ENCODE measurements at regions not wholly inside any gene's neighbourhood (a gene's known extent, or its start where the extent isn't known, plus 50 kb on each side); places are given as distances from the start of the nearest gene placed in this dataset.

DNA sequence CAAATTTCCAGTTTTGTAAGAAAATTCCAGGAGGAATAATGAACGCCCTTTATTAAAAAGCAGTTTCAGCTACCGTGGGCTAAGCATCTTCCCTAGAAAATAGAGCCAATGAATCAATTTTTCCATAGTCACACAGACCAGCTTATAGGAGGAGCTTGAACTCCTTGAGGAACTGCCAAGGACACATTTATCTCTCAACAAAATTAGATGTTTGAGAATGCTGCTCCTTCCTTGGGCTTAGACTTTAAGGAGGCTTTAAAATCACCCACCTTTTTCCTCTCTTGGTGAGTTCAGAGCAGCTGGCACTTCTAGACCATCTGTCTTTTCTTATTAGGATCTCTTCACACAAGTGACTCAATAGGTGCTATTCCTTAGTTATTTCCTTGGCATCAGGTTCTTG lies 588.0 kb downstream of the SQOR start:
- TF ChIP-seq MYC (IDR thresholded peaks at IDR 0.05; ENCODE audit: low read depth, low read length), result no peak
- no peak for TF ChIP-seq POLR2A (IDR thresholded peaks at IDR 0.05; ENCODE audit: extremely low read depth, insufficient read length)
- TF ChIP-seq, protein P1, sequence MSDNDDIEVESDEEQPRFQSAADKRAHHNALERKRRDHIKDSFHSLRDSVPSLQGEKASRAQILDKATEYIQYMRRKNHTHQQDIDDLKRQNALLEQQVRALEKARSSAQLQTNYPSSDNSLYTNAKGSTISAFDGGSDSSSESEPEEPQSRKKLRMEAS (IDR thresholded peaks at IDR 0.05; ENCODE audit: low read depth, low read length), result no peak
- TF ChIP-seq, protein P2, sequence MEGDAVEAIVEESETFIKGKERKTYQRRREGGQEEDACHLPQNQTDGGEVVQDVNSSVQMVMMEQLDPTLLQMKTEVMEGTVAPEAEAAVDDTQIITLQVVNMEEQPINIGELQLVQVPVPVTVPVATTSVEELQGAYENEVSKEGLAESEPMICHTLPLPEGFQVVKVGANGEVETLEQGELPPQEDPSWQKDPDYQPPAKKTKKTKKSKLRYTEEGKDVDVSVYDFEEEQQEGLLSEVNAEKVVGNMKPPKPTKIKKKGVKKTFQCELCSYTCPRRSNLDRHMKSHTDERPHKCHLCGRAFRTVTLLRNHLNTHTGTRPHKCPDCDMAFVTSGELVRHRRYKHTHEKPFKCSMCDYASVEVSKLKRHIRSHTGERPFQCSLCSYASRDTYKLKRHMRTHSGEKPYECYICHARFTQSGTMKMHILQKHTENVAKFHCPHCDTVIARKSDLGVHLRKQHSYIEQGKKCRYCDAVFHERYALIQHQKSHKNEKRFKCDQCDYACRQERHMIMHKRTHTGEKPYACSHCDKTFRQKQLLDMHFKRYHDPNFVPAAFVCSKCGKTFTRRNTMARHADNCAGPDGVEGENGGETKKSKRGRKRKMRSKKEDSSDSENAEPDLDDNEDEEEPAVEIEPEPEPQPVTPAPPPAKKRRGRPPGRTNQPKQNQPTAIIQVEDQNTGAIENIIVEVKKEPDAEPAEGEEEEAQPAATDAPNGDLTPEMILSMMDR (IDR thresholded peaks at IDR 0.05; ENCODE audit: low read depth, low read length), result no peak
- DNase-seq (ENCODE audit: low read depth), result no peak
- H3K4me3 ChIP-seq (ENCODE audit: low read depth, low read length), result no peak overlapping the region

DNA sequence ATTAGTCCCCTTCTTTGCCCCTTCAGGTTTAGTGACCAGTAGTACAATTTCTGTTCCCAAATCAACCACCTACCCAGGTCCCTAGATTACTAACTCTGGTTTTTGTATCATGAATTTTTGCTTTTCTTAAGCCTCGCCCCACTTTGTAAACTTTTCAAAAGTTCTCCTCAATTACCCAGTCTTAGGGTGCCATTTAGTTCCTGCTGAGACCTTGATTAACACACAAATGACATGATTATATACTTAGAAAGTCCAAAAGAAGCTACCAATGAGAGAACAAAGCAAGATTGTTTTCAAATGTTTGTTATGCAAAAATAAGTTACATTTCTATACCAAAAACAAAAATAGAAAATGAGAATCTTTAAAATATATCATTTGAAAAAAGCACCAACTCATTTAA lies 594.4 kb downstream of the SQOR start:
- DNase-seq (ENCODE audit: low read depth), result no peak
- no peak overlapping the region for H3K4me3 ChIP-seq (ENCODE audit: low read depth, low read length)
- no peak for TF ChIP-seq MYC (IDR thresholded peaks at IDR 0.05; ENCODE audit: low read depth, low read length)
- TF ChIP-seq, protein P2 (IDR thresholded peaks at IDR 0.05; ENCODE audit: low read depth, low read length), result no peak
- TF ChIP-seq, protein P1 (IDR thresholded peaks at IDR 0.05; ENCODE audit: low read depth, low read length), result no peak
- TF ChIP-seq POLR2A (IDR thresholded peaks at IDR 0.05; ENCODE audit: extremely low read depth, insufficient read length), result no peak

DNA sequence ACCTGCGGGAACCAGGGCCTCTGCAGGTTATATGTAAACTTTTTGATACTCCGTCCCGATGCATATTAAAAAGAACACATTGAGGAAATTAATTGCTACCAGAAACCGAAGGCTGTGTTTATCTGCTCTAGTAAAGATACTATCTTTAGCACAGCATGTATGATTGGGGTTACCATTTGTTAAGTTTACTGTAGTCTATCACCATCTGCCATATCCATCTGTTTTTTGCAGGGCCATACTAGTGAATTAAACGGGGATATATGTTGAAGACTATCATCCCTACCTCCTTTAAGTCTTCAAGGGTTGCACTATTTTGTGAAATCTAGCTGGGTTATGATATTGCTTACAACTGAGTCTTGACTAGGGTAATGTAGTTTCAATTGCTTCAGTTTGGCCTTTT lies 597.0 kb downstream of the SQOR start:
- TF ChIP-seq MYC (IDR thresholded peaks at IDR 0.05; ENCODE audit: low read depth, low read length) (no peak), POLR2A (IDR thresholded peaks at IDR 0.05; ENCODE audit: extremely low read depth, insufficient read length) (no peak)
- TF ChIP-seq, protein P2 (IDR thresholded peaks at IDR 0.05; ENCODE audit: low read depth, low read length), result no peak
- TF ChIP-seq, protein P1 (IDR thresholded peaks at IDR 0.05; ENCODE audit: low read depth, low read length), result no peak
- no peak for DNase-seq (ENCODE audit: low read depth)
- H3K4me3 ChIP-seq (ENCODE audit: low read depth, low read length), result no peak overlapping the region

DNA sequence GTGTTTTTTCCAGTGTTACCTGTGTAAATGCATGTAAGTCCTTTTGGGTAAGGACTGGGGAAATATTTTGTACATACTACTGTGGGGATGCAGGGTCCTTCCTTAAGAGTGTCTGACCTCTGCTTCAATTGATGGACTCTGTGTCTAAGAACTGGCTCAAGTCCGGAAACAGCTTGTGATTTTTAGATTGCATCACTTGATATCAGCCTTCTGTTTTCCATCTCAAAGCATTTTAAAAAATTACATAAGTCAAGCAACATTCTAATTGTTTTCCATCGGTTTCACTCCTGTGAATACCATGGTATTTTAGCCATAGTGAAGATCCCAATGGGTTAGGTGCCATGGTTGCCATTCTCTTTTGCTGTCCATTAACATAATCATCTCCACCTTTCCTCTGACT lies 597.6 kb downstream of the SQOR start:
- TF ChIP-seq, protein P2 (IDR thresholded peaks at IDR 0.05; ENCODE audit: low read depth, low read length), result no peak
- TF ChIP-seq MYC (IDR thresholded peaks at IDR 0.05; ENCODE audit: low read depth, low read length), result no peak
- TF ChIP-seq, protein P1 (IDR thresholded peaks at IDR 0.05; ENCODE audit: low read depth, low read length), result no peak
- TF ChIP-seq POLR2A (IDR thresholded peaks at IDR 0.05; ENCODE audit: extremely low read depth, insufficient read length), result no peak
- no peak overlapping the region for H3K4me3 ChIP-seq (ENCODE audit: low read depth, low read length)
- DNase-seq (ENCODE audit: low read depth), result no peak

GRCh38 chr15:46242935-46243334 lies 608.1 kb downstream of the SQOR start:
- no peak for DNase-seq (ENCODE audit: low read depth)
- TF ChIP-seq MYC (IDR thresholded peaks at IDR 0.05; ENCODE audit: low read depth, low read length), result no peak
- no peak overlapping the region for H3K4me3 ChIP-seq (ENCODE audit: low read depth, low read length)

GRCh38 chr15:46251903-46252302 lies 617.1 kb downstream of the SQOR start:
- H3K4me3 ChIP-seq (ENCODE audit: low read depth, low read length), result no peak overlapping the region
- no peak for DNase-seq (ENCODE audit: low read depth)
- no peak for TF ChIP-seq POLR2A (IDR thresholded peaks at IDR 0.05; ENCODE audit: extremely low read depth, insufficient read length)
- TF ChIP-seq, protein P2 (IDR thresholded peaks at IDR 0.05; ENCODE audit: low read depth, low read length), result no peak
- TF ChIP-seq, protein P1 (IDR thresholded peaks at IDR 0.05; ENCODE audit: low read depth, low read length), result no peak
- TF ChIP-seq MYC (IDR thresholded peaks at IDR 0.05; ENCODE audit: low read depth, low read length), result no peak
